Neural progenitor cell (in vitro differentiated cells): ENCODE measurements at regions not wholly inside any gene's neighbourhood (a gene's known extent, or its start where the extent isn't known, plus 50 kb on each side); places are given as distances from the start of the nearest gene placed in this dataset.

ENCODE experiments used
- DNase-seq: peaks from one replicate; pipeline ENCODE4 v3.0.0-alpha.2; 2016; ENCODE audit warnings: low spot score
- H2AFZ ChIP-seq: fragments of 200-600 bp; sonication (generic); replicated peaks from 2 replicates; pipeline ENCODE4 v1.6.1; 2016; ENCODE audit warnings: antibody characterized with exemption
- H3F3A ChIP-seq: fragments of 200-600 bp; sonication (generic); 2 replicates; pipeline ENCODE4 v1.6.1; 2016; ENCODE audit warnings: antibody characterized with exemption, low read depth
- H3K27ac ChIP-seq: fragments of 200-600 bp; sonication (generic); 2 replicates; pipeline ENCODE4 v1.5.1; 2016; ENCODE audit warnings: mild to moderate bottlenecking
- H3K27me3 ChIP-seq: fragments of 200-600 bp; sonication (generic); 2 replicates; pipeline ENCODE4 v1.6.1; 2016; ENCODE audit warnings: mild to moderate bottlenecking, moderate library complexity
- H3K36me3 ChIP-seq: fragments of 200-600 bp; sonication (generic); 2 replicates; pipeline ENCODE4 v1.5.1; 2016
- H3K4me1 ChIP-seq: fragments of 200-600 bp; sonication (generic); 2 replicates; pipeline ENCODE4 v1.6.1; 2016; ENCODE audit warnings: mixed run types
- H3K4me2 ChIP-seq: fragments of 200-600 bp; sonication (generic); 2 replicates; pipeline ENCODE4 v1.6.1; 2016
- H3K4me3 ChIP-seq: fragments of 200-600 bp; sonication (generic); 2 replicates; pipeline ENCODE4 v1.5.1; 2016
- H3K79me2 ChIP-seq: fragments of 200-600 bp; sonication (generic); 2 replicates; pipeline ENCODE4 v1.6.1; 2016; ENCODE audit warnings: low read depth
- H3K9ac ChIP-seq: fragments of 200-600 bp; sonication (generic); 2 replicates; pipeline ENCODE4 v1.6.1; 2016
- H3K9me3 ChIP-seq: fragments of 200-600 bp; sonication (generic); 2 replicates; pipeline ENCODE4 v1.5.1; 2016; ENCODE audit warnings: low read depth
- H4K20me1 ChIP-seq: fragments of 200-600 bp; sonication (generic); 2 replicates; pipeline ENCODE4 v1.6.1; 2016; ENCODE audit warnings: low read depth
- H3K27ac Mint-ChIP-seq: 3 replicates; pipeline ENCODE4 v1.8.0; 2021; ENCODE audit warnings: mixed read lengths
- H3K27me3 Mint-ChIP-seq: 2 replicates; pipeline ENCODE4 v1.8.0; 2022; ENCODE audit warnings: low read depth, mild to moderate bottlenecking, inconsistent platforms, moderate library complexity, mixed read lengths; ENCODE audit not compliant: insufficient read depth
- H3K36me3 Mint-ChIP-seq: 3 replicates; pipeline ENCODE4 v1.8.0; 2021; ENCODE audit warnings: mixed read lengths
- H3K4me1 Mint-ChIP-seq: 3 replicates; pipeline ENCODE4 v1.8.0; 2021; ENCODE audit warnings: mixed read lengths
- H3K4me3 Mint-ChIP-seq: 3 replicates; pipeline ENCODE4 v1.8.0; 2021; ENCODE audit warnings: mild to moderate bottlenecking, moderate library complexity, mixed read lengths
- H3K9me3 Mint-ChIP-seq: 3 replicates; pipeline ENCODE4 v1.8.0; 2020; ENCODE audit warnings: mixed read lengths
- EZH2 ChIP-seq: fragments of 200-600 bp; sonication (generic); IDR thresholded peaks from 2 replicates; pipeline ENCODE4 v1.6.1; 2017; ENCODE audit warnings: antibody characterized with exemption, mild to moderate bottlenecking, moderate library complexity
- EZH2phosphoT487 ChIP-seq: fragments of 200-600 bp; sonication (generic); IDR thresholded peaks from 2 replicates; pipeline ENCODE4 v1.6.1; 2017; ENCODE audit warnings: antibody characterized with exemption
- TF ChIP-seq, protein P1 (sequence below): fragments of 200-600 bp; sonication (generic); IDR thresholded peaks from 2 replicates; pipeline ENCODE4 v1.5.1; 2017; ENCODE audit warnings: antibody characterized with exemption, mild to moderate bottlenecking

DNA sequence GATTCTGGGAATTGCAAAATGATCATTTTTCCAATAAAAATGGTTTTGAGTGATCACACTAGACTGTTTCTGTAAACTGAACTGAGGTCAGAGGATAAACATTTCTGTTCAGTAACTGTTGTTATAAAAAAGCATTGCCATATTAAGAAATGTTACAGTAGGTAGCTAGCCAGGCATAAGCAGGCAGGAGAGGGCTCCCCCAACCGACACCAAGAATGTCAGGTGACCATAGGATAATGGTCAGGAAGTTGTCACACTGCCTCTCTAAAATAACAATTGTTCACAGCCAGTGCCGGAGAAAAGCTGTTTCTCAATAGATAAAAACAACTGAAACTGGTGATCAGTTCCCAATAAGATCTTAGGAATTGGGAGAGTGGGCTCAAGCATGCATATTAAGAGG is 306.2 kb upstream of the SLIT2 start:
- Mint-ChIP-seq H3K27me3 (peaks cover 2% of the 10 kb centered on the region), H3K4me1 (peaks cover 15% of the 10 kb centered on the region), H3K9me3 (no peaks in the 10 kb centered on the region), H3K36me3 (no peaks in the 10 kb centered on the region), H3K27ac (peak overlapping the region; percentile 42), H3K4me3 (no peak overlapping the region)
- Histone ChIP-seq H2AFZ (no peak overlapping the region), H3K27me3 (no peaks in the 10 kb centered on the region), H3F3A (no peaks in the 10 kb centered on the region), H3K9ac (no peak overlapping the region), H3K9me3 (no peaks in the 10 kb centered on the region), H3K4me2 (no peak overlapping the region), H3K27ac (no peak overlapping the region), H3K36me3 (no peaks in the 10 kb centered on the region), H4K20me1 (no peaks in the 10 kb centered on the region), H3K4me1 (peaks cover 16% of the 10 kb centered on the region), H3K79me2 (no peaks in the 10 kb centered on the region), H3K4me3 (no peak overlapping the region)
- TF ChIP-seq, protein P1, sequence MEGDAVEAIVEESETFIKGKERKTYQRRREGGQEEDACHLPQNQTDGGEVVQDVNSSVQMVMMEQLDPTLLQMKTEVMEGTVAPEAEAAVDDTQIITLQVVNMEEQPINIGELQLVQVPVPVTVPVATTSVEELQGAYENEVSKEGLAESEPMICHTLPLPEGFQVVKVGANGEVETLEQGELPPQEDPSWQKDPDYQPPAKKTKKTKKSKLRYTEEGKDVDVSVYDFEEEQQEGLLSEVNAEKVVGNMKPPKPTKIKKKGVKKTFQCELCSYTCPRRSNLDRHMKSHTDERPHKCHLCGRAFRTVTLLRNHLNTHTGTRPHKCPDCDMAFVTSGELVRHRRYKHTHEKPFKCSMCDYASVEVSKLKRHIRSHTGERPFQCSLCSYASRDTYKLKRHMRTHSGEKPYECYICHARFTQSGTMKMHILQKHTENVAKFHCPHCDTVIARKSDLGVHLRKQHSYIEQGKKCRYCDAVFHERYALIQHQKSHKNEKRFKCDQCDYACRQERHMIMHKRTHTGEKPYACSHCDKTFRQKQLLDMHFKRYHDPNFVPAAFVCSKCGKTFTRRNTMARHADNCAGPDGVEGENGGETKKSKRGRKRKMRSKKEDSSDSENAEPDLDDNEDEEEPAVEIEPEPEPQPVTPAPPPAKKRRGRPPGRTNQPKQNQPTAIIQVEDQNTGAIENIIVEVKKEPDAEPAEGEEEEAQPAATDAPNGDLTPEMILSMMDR: no peak
- TF ChIP-seq EZH2: no peak
- TF ChIP-seq EZH2phosphoT487: no peak
- no peak for DNase-seq

DNA sequence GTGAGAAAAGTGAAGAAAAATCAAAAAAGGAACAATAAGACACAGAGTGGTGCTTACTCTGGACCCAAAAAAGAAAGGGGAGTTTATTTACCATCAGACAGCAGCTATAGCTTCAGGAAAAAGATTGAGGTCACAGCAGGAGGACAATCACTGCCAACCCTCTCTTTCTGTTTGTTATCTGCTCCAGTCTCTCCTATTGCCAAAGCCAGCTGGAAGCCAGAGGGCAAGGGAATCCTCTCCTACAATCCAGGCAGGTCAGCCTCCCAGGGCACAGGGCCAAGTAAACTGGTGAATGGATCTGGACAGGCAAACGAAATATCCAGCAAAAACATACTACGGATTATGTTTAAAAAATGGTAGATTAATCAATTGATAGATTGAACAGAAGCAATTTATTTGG is 306.9 kb upstream of the SLIT2 start:
- Mint-ChIP-seq H3K4me1 (peaks cover 15% of the 10 kb centered on the region), H3K9me3 (no peaks in the 10 kb centered on the region), H3K27ac (no peak overlapping the region), H3K27me3 (peaks cover 2% of the 10 kb centered on the region), H3K4me3 (no peak overlapping the region), H3K36me3 (no peaks in the 10 kb centered on the region)
- Histone ChIP-seq H4K20me1 (no peaks in the 10 kb centered on the region), H3K79me2 (no peaks in the 10 kb centered on the region), H3K36me3 (no peaks in the 10 kb centered on the region), H3K9me3 (no peaks in the 10 kb centered on the region), H3F3A (no peaks in the 10 kb centered on the region), H3K4me3 (no peak overlapping the region), H3K27me3 (no peaks in the 10 kb centered on the region), H3K27ac (no peak overlapping the region), H3K9ac (no peak overlapping the region), H3K4me1 (peaks cover 16% of the 10 kb centered on the region), H2AFZ (no peak overlapping the region), H3K4me2 (peak overlapping the region; percentile 40)
- no peak for TF ChIP-seq EZH2
- TF ChIP-seq EZH2phosphoT487: no peak
- TF ChIP-seq, protein P1: no peak
- peak; percentile 44 for DNase-seq

DNA sequence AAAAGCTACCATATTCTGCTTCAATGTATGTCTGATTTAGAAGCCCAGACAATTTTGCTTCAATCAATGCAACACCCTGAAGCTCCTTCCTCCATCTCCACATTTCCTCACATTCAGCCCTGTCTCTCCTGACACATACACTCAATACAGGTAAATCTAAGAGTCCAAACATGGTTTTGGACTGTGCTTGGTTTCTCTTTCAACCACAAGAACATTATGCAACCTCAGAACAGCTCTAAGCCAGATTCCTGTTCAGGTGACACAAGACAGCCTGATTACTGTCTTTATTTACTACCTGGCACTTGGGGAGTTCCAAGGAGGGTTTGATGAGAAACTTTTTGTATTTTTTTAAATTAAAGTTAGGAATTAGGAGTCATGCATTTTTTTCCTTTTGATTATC is 307.5 kb upstream of the SLIT2 start:
- peaks cover 15% of the 10 kb centered on the region for H3K4me1 Mint-ChIP-seq

More for the DNA sequence above, 307.5 kb upstream of the SLIT2 start:
- Histone ChIP-seq H2AFZ (no peak overlapping the region), H3K27ac (no peak overlapping the region), H4K20me1 (no peaks in the 10 kb centered on the region), H3F3A (no peaks in the 10 kb centered on the region), H3K4me3 (no peak overlapping the region), H3K36me3 (no peaks in the 10 kb centered on the region), H3K4me1 (peaks cover 16% of the 10 kb centered on the region), H3K79me2 (no peaks in the 10 kb centered on the region), H3K9ac (no peak overlapping the region), H3K4me2 (peak overlapping the region; percentile 40), H3K9me3 (no peaks in the 10 kb centered on the region), H3K27me3 (no peaks in the 10 kb centered on the region)
- H3K9me3 Mint-ChIP-seq: no peaks in the 10 kb centered on the region
- DNase-seq: no peak
- peaks cover 2% of the 10 kb centered on the region for H3K27me3 Mint-ChIP-seq
- H3K4me3 Mint-ChIP-seq: no peak overlapping the region
- no peak overlapping the region for H3K27ac Mint-ChIP-seq
- TF ChIP-seq, protein P1: no peak
- TF ChIP-seq EZH2: no peak
- no peak for TF ChIP-seq EZH2phosphoT487
- H3K36me3 Mint-ChIP-seq: no peaks in the 10 kb centered on the region
